HCT116 (cell line): ENCODE measurements at regions not wholly inside any gene's neighbourhood (a gene's known extent, or its start where the extent isn't known, plus 50 kb on each side); places are given as distances from the start of the nearest gene placed in this dataset.

Experiments used
- ATAC-seq: fragments of 200-7000 bp; cut with Tn5 transposase; 2 replicates; pipeline ENCODE4 v1.9.1; 2020; ENCODE audit warnings: mild to moderate bottlenecking, moderate library complexity
- BruUV-seq: library from RNA; stranded (reverse); fragments of 400-500 nt; replicated peaks from 2 replicates; lab custom pipeline; 2021; lab: Mats Ljungman, UMichigan
- CTCF ChIA-PET: fragments of 300-600 bp; sonication (Branson Sonifier 250); formaldehyde crosslinking; loops from one replicate; lab custom pipeline; 2021; ENCODE audit warnings: antibody characterized with exemption; lab: Charles Lee
- POLR2A ChIA-PET: fragments of 300-600, 350-600 bp; sonication (Branson Sonifier 250); formaldehyde crosslinking; loops from one replicate; lab custom pipeline; 2021; ENCODE audit warnings: antibody characterized with exemption; lab: Charles Lee
- RAD21 ChIA-PET, 2 experiments: fragments of 300-600 bp; sonication (Branson Sonifier 250); formaldehyde crosslinking; loops; one replicate each; lab custom pipeline; 2023; ENCODE audit warnings: low total read pairs in 2 of 2; ENCODE audit not compliant: uncharacterized antibody in 2 of 2, unreplicated experiment in 2 of 2, low non-redundant PET in 1 of 2; lab: Charles Lee
- DNase-seq: peaks from one replicate; pipeline ENCODE4 v3.0.0-alpha.2; 2010; ENCODE audit warnings: low read depth, low spot score
- H2AFZ ChIP-seq: fragments of 200-600 bp; shearing (Covaris generic), sonication (generic); 2 replicates; pipeline ENCODE4 v1.6.1; 2017; ENCODE audit warnings: low read depth, mixed run types, mixed read lengths, antibody characterized with exemption, low read length; ENCODE audit not compliant: poor library complexity, severe bottlenecking
- H3K27ac ChIP-seq: 2 replicates; pipeline ENCODE4 v1.5.1; 2012; ENCODE audit warnings: low read depth, low read length
- H3K27me3 ChIP-seq: fragments of 200-600 bp; sonication (generic); 2 replicates; pipeline ENCODE4 v1.6.1; 2016; ENCODE audit warnings: mixed run types, low read length, mixed read lengths; ENCODE audit not compliant: insufficient read depth
- H3K36me3 ChIP-seq, 2 experiments: fragments of 200-500 bp in 1 of 2; fragments of 200-600 bp in 1 of 2; sonication (Bioruptor generic) in 1 of 2; sonication (generic) in 1 of 2; 2 replicates each; pipeline versions ENCODE4 v1.5.1 to v1.6.1; 2014 to 2016; ENCODE audit warnings: low read length in 2 of 2, inconsistent platforms in 1 of 2, mixed read lengths in 1 of 2, mixed run types in 1 of 2; ENCODE audit not compliant: insufficient read depth in 2 of 2, control insufficient read depth in 1 of 2
- H3K4me1 ChIP-seq, 2 experiments: fragments of 200-600 bp in 1 of 2; sonication (generic) in 1 of 2; 2 replicates each; pipeline versions ENCODE4 v1.5.1 to v1.6.1; 2012 to 2017; ENCODE audit warnings: low read length in 2 of 2, inconsistent platforms in 1 of 2, mild to moderate bottlenecking in 1 of 2, mixed read lengths in 1 of 2, mixed run types in 1 of 2, moderate library complexity in 1 of 2; ENCODE audit not compliant: insufficient read depth in 2 of 2, control insufficient read depth in 1 of 2
- H3K4me2 ChIP-seq: fragments of 200-600 bp; sonication (generic); 2 replicates; pipeline ENCODE4 v1.6.1; 2017; ENCODE audit warnings: mixed run types, low read length, mixed read lengths
- H3K4me3 ChIP-seq, 2 experiments: fragments of 200-600 bp in 1 of 2; sonication (generic) in 1 of 2; replicated peaks in 1 of 2; 2 replicates each; pipeline ENCODE4 v1.5.1; 2011 to 2016; ENCODE audit warnings: low read length in 2 of 2, control low read depth in 1 of 2, low read depth in 1 of 2, mild to moderate bottlenecking in 1 of 2, mixed read lengths in 1 of 2, mixed run types in 1 of 2
- H3K79me2 ChIP-seq: fragments of 200-600 bp; sonication (generic); 2 replicates; pipeline ENCODE4 v1.6.1; 2017; ENCODE audit warnings: mild to moderate bottlenecking, mixed run types, low read length, moderate library complexity, mixed read lengths; ENCODE audit not compliant: insufficient read depth
- H3K9ac ChIP-seq: fragments of 200-600 bp; sonication (generic); 2 replicates; pipeline ENCODE4 v1.6.1; 2016; ENCODE audit warnings: low read length, mixed read lengths
- H3K9me2 ChIP-seq: fragments of 200-600 bp; sonication (generic), shearing (Covaris generic); 2 replicates; pipeline ENCODE4 v1.6.1; 2017; ENCODE audit warnings: mixed run types, mild to moderate bottlenecking, moderate library complexity; ENCODE audit not compliant: insufficient read depth
- H3K9me3 ChIP-seq, 2 experiments: fragments of 200-500 bp in 1 of 2; fragments of 200-600 bp in 1 of 2; sonication (Bioruptor generic) in 1 of 2; sonication (generic) in 1 of 2; 2 replicates each; pipeline ENCODE4 v1.6.1; 2014 to 2017; ENCODE audit warnings: low read length in 2 of 2, mixed read lengths in 2 of 2, inconsistent platforms in 1 of 2, low read depth in 1 of 2, mild to moderate bottlenecking in 1 of 2, mixed run types in 1 of 2, moderate library complexity in 1 of 2; ENCODE audit not compliant: control insufficient read depth in 1 of 2, insufficient read depth in 1 of 2
- H4K20me1 ChIP-seq: fragments of 200-600 bp; sonication (generic), shearing (Covaris generic); 2 replicates; pipeline ENCODE4 v1.6.1; 2017; ENCODE audit warnings: mixed run types, mild to moderate bottlenecking, moderate library complexity; ENCODE audit not compliant: insufficient read depth
- CEBPB ChIP-seq: IDR thresholded peaks from 2 replicates; pipeline ENCODE4 v1.6.1; 2012; ENCODE audit warnings: low read depth
- EZH2phosphoT487 ChIP-seq: fragments of 200-600 bp; IDR thresholded peaks from 2 replicates; pipeline ENCODE4 v1.6.1; 2018; ENCODE audit warnings: antibody characterized with exemption, borderline replicate concordance
- FOSL1 ChIP-seq: IDR thresholded peaks from 2 replicates; pipeline ENCODE4 v1.6.1; 2012; ENCODE audit warnings: low read depth
- POLR2A ChIP-seq: IDR thresholded peaks from 2 replicates; pipeline ENCODE4 v1.7.0; 2011; ENCODE audit warnings: borderline replicate concordance; ENCODE audit not compliant: insufficient read depth, insufficient read length; ENCODE audit errors: extremely low read depth
- POLR2AphosphoS5 ChIP-seq: IDR thresholded peaks from 2 replicates; pipeline ENCODE4 v1.6.1; 2011; ENCODE audit warnings: mild to moderate bottlenecking, low read depth, low read length, moderate library complexity
- SP1 ChIP-seq: IDR thresholded peaks from 2 replicates; pipeline ENCODE4 v1.6.1; 2012; ENCODE audit warnings: low read depth
- YY1 ChIP-seq: IDR thresholded peaks from 2 replicates; pipeline ENCODE4 v1.6.1; 2011; ENCODE audit warnings: low read length, low read depth, moderate library complexity, mild to moderate bottlenecking; ENCODE audit not compliant: insufficient replicate concordance; ENCODE audit errors: extremely low read depth
- ZFX ChIP-seq: fragments of 450-650 bp; IDR thresholded peaks from 2 replicates; pipeline ENCODE4 v1.6.1; 2017
- ZNF274 ChIP-seq: fragments of 200-500 bp; sonication (Bioruptor generic); IDR thresholded peaks from 2 replicates; pipeline ENCODE4 v1.6.1; 2014; ENCODE audit warnings: mild to moderate bottlenecking, low read depth, low read length, inconsistent platforms
- intact Hi-C: fragments of 100-400 bp; cut with micrococcal nuclease; formaldehyde crosslinking; loops from 2 replicates; pipeline ENCODE4 v1.10.0; 2022
- TF ChIP-seq, protein P1 (sequence below), 3 experiments: fragments of 200-600 bp in 1 of 3; sonication (generic) in 1 of 3; IDR thresholded peaks in 2 of 3; conservative IDR thresholded peaks in 1 of 3; 2 replicates each; pipeline ENCODE4 v1.5.1; 2012 to 2017; ENCODE audit warnings: low read depth in 2 of 3, low read length in 2 of 3, antibody characterized with exemption in 1 of 3, borderline replicate concordance in 1 of 3, control low read depth in 1 of 3, mild to moderate bottlenecking in 1 of 3, mixed read lengths in 1 of 3, mixed run types in 1 of 3, moderate library complexity in 1 of 3; ENCODE audit not compliant: insufficient read depth in 1 of 3

- ChIA-PET POLR2A (no interaction called here), RAD21 (no interaction called here), CTCF (no interaction called here)
- H3K27me3 ChIP-seq = no peaks in the 10 kb centered on the region
- H4K20me1 ChIP-seq = no peaks in the 10 kb centered on the region
- intact Hi-C loops = no loop called here
- no peak overlapping the region for H3K27ac ChIP-seq
- DNase-seq = no peak
- H3K4me3 ChIP-seq = no peak overlapping the region
- BruUV-seq = no TSS peak
- H3K4me1 ChIP-seq = no peaks in the 10 kb centered on the region
- H3K9me3 ChIP-seq = no peaks in the 10 kb centered on the region
- H3K9me2 ChIP-seq = peaks cover 4% of the 10 kb centered on the region; the same call in 1 of the 2 replicates
- H3K4me2 ChIP-seq = no peak overlapping the region
- TF ChIP-seq, protein P1, sequence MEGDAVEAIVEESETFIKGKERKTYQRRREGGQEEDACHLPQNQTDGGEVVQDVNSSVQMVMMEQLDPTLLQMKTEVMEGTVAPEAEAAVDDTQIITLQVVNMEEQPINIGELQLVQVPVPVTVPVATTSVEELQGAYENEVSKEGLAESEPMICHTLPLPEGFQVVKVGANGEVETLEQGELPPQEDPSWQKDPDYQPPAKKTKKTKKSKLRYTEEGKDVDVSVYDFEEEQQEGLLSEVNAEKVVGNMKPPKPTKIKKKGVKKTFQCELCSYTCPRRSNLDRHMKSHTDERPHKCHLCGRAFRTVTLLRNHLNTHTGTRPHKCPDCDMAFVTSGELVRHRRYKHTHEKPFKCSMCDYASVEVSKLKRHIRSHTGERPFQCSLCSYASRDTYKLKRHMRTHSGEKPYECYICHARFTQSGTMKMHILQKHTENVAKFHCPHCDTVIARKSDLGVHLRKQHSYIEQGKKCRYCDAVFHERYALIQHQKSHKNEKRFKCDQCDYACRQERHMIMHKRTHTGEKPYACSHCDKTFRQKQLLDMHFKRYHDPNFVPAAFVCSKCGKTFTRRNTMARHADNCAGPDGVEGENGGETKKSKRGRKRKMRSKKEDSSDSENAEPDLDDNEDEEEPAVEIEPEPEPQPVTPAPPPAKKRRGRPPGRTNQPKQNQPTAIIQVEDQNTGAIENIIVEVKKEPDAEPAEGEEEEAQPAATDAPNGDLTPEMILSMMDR (IDR thresholded peaks at IDR 0.05 in 2 of 3, conservative IDR thresholded peaks at IDR 0.05 in 1 of 3; ENCODE audit: borderline replicate concordance in 1 of 3, insufficient read depth in 1 of 3, low read depth in 2 of 3, low read length in 2 of 3) = no peak
- no peak for TF ChIP-seq CEBPB
- no peak for TF ChIP-seq POLR2A
- TF ChIP-seq ZNF274 = no peak
- TF ChIP-seq ZFX = no peak
- TF ChIP-seq EZH2phosphoT487 = no peak
- no peak for TF ChIP-seq YY1
- no peak for TF ChIP-seq FOSL1
- no peak for TF ChIP-seq SP1
- no peak for TF ChIP-seq POLR2AphosphoS5
- H3K36me3 ChIP-seq = no peaks in the 10 kb centered on the region
- H3K9ac ChIP-seq = no peak overlapping the region
- ATAC-seq = no peak
- H3K79me2 ChIP-seq = no peaks in the 10 kb centered on the region
- H2AFZ ChIP-seq = no peak overlapping the region
These were observed 375.9 kb upstream of the NDST4 start for GRCh38 chr4:115489279-115489678.
